ENCODE measurements at regions not wholly inside any gene's neighbourhood (a gene's known extent, or its start where the extent isn't known, plus 50 kb on each side); places are given as distances from the start of the nearest gene placed in this dataset.

DNA sequence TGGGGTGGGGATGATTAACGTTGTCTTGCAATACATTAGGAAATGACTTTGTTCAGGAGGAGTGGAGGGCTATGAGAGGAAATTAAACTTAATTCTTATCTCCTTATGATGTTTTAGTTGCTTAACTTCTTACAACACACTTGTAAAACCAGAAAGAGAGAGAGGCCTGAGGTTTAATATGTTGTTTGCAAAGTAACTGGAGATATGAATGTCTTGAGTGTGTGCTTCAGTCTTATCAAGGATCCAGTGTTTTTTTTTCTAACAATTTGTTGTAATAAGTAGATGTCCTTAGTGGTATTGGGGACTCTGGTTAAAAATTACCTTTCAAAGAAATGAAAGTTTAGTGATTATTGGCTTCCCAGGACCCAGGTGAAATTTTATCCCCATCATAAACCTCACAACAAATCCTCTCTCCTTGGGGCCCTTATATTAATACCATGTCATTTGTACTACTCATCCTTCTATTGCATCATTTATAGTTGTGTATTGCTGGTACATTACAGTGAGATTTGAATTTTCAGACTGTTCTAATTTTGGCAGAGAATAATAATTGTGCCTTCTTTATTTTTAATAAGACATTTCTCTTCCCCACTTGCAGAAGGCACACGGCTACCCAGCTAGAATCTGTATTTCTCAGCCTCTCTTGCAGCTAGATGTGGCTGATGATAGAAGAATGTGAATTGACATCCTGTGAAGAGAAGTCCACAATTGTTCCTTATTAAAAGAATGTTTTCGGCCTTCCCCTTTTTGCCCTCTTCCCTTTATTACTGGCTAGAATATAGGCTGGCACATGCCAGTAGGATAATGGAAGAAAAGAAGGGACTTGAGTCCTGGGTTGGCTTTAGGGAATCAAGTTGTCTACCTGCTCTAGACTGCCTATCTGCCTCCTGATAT is 91.9 kb upstream of the CXCR4 start:
- no peaks in the 10 kb centered on the region for H3K4me1 ChIP-seq
- intact Hi-C loops (cut with DNase I; ENCODE audit: low total_unique reads), result no loop called here
- H3K36me3 ChIP-seq, result no peaks in the 10 kb centered on the region
- no peak overlapping the region for H3K27ac ChIP-seq
- TF ChIP-seq POLR2AphosphoS5 (IDR thresholded peaks at IDR 0.05) (no peak), POLR2A (IDR thresholded peaks at IDR 0.05) (no peak)
- TF ChIP-seq, protein P1, sequence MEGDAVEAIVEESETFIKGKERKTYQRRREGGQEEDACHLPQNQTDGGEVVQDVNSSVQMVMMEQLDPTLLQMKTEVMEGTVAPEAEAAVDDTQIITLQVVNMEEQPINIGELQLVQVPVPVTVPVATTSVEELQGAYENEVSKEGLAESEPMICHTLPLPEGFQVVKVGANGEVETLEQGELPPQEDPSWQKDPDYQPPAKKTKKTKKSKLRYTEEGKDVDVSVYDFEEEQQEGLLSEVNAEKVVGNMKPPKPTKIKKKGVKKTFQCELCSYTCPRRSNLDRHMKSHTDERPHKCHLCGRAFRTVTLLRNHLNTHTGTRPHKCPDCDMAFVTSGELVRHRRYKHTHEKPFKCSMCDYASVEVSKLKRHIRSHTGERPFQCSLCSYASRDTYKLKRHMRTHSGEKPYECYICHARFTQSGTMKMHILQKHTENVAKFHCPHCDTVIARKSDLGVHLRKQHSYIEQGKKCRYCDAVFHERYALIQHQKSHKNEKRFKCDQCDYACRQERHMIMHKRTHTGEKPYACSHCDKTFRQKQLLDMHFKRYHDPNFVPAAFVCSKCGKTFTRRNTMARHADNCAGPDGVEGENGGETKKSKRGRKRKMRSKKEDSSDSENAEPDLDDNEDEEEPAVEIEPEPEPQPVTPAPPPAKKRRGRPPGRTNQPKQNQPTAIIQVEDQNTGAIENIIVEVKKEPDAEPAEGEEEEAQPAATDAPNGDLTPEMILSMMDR (IDR thresholded peaks at IDR 0.05), result no peak
- DNase-seq (ENCODE audit: low spot score in 2 of 2), result no peak
- H3K27me3 ChIP-seq, result no peaks in the 10 kb centered on the region
- H3K4me3 ChIP-seq, result no peak overlapping the region
- H3K9me3 ChIP-seq, result no peaks in the 10 kb centered on the region

DNA sequence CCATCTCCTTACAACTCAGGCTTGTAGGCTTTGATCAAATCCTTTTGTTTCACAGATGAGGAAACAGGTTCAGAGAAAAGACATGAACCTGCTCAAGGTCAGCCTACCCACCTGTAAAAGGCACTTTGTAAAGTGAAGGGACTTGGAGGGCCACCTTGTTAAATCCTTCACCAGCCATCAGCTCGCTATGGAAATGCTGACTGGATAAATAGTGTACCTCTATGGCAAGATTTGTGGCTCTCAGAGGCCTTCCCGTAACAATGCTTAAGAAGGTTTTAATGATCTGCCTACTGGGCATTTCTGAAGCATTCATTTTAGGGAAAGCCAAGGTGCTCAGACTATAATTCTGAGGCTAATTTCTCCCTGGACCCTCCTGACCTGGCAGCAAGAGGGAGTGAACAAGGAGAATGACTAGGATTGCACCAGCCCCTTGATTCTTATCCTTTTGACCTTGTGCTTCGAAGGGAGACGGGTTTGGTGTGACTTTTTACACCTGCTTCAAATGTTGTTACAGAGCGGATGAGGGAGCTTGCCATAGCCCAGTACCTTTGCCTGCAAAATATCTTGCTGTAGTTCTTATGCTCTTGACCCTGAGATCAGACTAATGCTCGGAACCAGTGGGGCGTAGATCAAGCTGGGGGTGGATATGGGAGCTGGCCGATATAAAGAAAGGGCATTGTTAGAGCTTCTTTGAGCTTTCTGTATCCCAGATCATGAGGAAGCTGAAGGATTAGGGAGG is 90.9 kb upstream of the CXCR4 start:
- Histone ChIP-seq H3K9me3 (no peaks in the 10 kb centered on the region), H3K27ac (no peak overlapping the region), H3K36me3 (no peaks in the 10 kb centered on the region), H3K27me3 (no peaks in the 10 kb centered on the region), H3K4me3 (no peak overlapping the region), H3K4me1 (no peaks in the 10 kb centered on the region)
- no peak for DNase-seq (ENCODE audit: low spot score in 2 of 2)
- TF ChIP-seq POLR2AphosphoS5 (IDR thresholded peaks at IDR 0.05) (no peak), POLR2A (IDR thresholded peaks at IDR 0.05) (no peak)
- TF ChIP-seq, protein P1 (IDR thresholded peaks at IDR 0.05), result no peak
- intact Hi-C loops (cut with DNase I; ENCODE audit: low total_unique reads), result no loop called here

DNA sequence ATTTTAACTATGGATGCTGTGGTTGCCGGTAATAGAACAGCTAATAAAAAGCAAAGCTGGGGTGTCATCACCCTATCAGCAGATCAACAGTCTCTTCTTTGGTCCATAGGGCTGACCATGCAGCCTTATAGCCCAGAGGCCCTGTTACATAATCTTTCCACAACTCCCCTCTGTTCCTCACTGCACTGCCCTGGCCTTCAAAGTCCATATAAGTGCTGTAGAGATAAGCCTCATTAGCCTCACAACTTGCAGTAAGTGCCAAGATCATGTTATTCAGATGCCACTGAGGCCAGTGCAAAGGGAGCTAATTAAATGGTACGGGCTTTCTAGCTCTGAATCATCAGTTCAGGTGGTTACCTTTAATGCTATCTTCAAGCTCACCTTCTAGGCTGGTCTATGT is 89.7 kb upstream of the CXCR4 start:
- Histone ChIP-seq H3K27me3 (no peaks in the 10 kb centered on the region), H3K27ac (no peak overlapping the region), H3K4me3 (no peak overlapping the region), H3K36me3 (no peaks in the 10 kb centered on the region), H3K4me1 (no peaks in the 10 kb centered on the region), H3K9me3 (no peaks in the 10 kb centered on the region)
- TF ChIP-seq, protein P1 (IDR thresholded peaks at IDR 0.05), result no peak
- TF ChIP-seq POLR2AphosphoS5 (IDR thresholded peaks at IDR 0.05) (no peak), POLR2A (IDR thresholded peaks at IDR 0.05) (no peak)
- intact Hi-C loops (cut with DNase I; ENCODE audit: low total_unique reads), result no loop called here
- DNase-seq (ENCODE audit: low spot score in 2 of 2), result no peak

DNA sequence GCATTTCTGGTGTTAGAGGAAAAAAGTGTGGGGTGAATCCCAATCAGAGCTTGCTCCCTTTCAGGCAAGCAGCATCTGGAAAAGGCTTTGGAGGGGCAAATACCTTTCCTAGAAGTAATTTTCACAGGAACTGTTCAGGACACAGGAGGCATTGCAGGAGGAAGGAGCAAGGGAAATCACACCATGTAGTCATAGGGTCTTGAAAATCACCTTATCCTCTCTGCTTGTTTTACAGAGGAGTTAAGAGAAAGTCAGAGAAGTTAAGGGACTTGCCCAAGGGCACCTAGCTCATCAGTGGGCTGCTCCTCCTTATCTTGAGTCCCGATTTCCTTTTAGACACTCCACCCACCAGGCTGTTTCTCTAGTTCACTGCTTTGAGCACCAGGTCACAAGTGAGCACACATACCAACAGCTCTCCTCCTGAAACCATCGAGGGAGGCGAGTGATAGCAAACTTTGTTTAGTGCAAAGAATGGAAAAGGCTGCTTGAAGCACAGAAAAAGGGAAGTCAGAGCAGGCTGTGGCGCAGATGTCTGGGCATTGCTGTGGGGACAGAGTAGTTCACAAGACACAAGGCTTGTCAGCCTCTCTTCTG is 89.2 kb upstream of the CXCR4 start:
- TF ChIP-seq POLR2AphosphoS5 (IDR thresholded peaks at IDR 0.05) (no peak), POLR2A (IDR thresholded peaks at IDR 0.05) (no peak)
- TF ChIP-seq, protein P1 (IDR thresholded peaks at IDR 0.05), result no peak
- no peak for DNase-seq (ENCODE audit: low spot score in 2 of 2)
- no peak overlapping the region for H3K27ac ChIP-seq
- intact Hi-C loops (cut with DNase I; ENCODE audit: low total_unique reads), result no loop called here
- H3K4me3 ChIP-seq, result no peak overlapping the region
- H3K9me3 ChIP-seq, result peaks cover 0 to under 1% of the 10 kb centered on the region in 2 donors
- no peaks in the 10 kb centered on the region for H3K27me3 ChIP-seq
- no peaks in the 10 kb centered on the region for H3K36me3 ChIP-seq
- H3K4me1 ChIP-seq, result no peaks in the 10 kb centered on the region

All from breast epithelium (tissue), 4 donors.